Amygdala (tissue), 56 donors: ENCODE measurements at regions not wholly inside any gene's neighbourhood (a gene's known extent, or its start where the extent isn't known, plus 50 kb on each side); places are given as distances from the start of the nearest gene placed in this dataset.
A peak's percentile ranks its signal among the peaks of the same experiment; 100 is the strongest.

Source experiments
- DNase-seq, 56 donors: peaks; one replicate each; lab custom pipeline; 2025; lab: John Stamatoyannopoulos, UW

GRCh38 chr2:24439971-24440340, 51.1 kb upstream of the NCOA1 start:
- no peak for DNase-seq

- DNase-seq: no peak
Measured at GRCh38 chr2:24439280-24439970, 51.6 kb upstream of the NCOA1 start.

- DNase-seq: no peak
Measured at GRCh38 chr2:24438106-24438505, 52.9 kb upstream of the NCOA1 start.

- peak in 25 of 56 donors; percentile 9 to 65 (median 30) for DNase-seq
Measured at GRCh38 chr2:24435391-24436316, 55.4 kb upstream of the NCOA1 start.

GRCh38 chr2:24434541-24434940, 56.5 kb upstream of the NCOA1 start:
- DNase-seq: no peak

- DNase-seq: no peak
Measured at GRCh38 chr2:24432735-24433134, 58.3 kb upstream of the NCOA1 start.

GRCh38 chr2:24432121-24432520, 58.9 kb upstream of the NCOA1 start:
- DNase-seq: no peak

- no peak for DNase-seq
Measured at GRCh38 chr2:24429197-24430074, 61.6 kb upstream of the NCOA1 start.

- DNase-seq: no peak
Measured at GRCh38 chr2:24424387-24424786, 64.1 kb upstream of the ITSN2 start.

- DNase-seq: no peak
Measured at GRCh38 chr2:24423095-24423494, 62.8 kb upstream of the ITSN2 start.

GRCh38 chr2:24421668-24422067, 61.3 kb upstream of the ITSN2 start:
- DNase-seq: peak in 28 of 56 donors; percentile 1 to 78 (median 26)

- no peak for DNase-seq
Measured at GRCh38 chr2:24420373-24420772, 60.0 kb upstream of the ITSN2 start.

GRCh38 chr2:24418166-24418841, 58.0 kb upstream of the ITSN2 start:
- no peak for DNase-seq

- DNase-seq: no peak
Measured at GRCh38 chr2:24412812-24413211, 52.5 kb upstream of the ITSN2 start.

- DNase-seq: no peak
Measured at GRCh38 chr2:24411488-24412151, 51.3 kb upstream of the ITSN2 start.

- DNase-seq: no peak
Measured at GRCh38 chr2:24410976-24411375, 50.6 kb upstream of the ITSN2 start.

GRCh38 chr2:24409700-24410556, 49.6 kb upstream of the ITSN2 start:
- peak in 19 of 56 donors; percentile 5 to 71 (median 22) for DNase-seq
